Right lobe of liver (tissue), 6 donors: ENCODE measurements at regions not wholly inside any gene's neighbourhood (a gene's known extent, or its start where the extent isn't known, plus 50 kb on each side); places are given as distances from the start of the nearest gene placed in this dataset.
A peak's percentile ranks its signal among the peaks of the same experiment; 100 is the strongest.
"Not testable (repeated sequence)": the region's sequence is repeated elsewhere in the genome, so short reads cannot be mapped to it uniquely, and the experiment has no call there.

Experiments used
- ATAC-seq, 4 donors: fragments of 200-7000 bp; cut with Tn5 transposase; one replicate each; pipeline ENCODE4 v1.9.1; 2020; ENCODE audit warnings: mild to moderate bottlenecking in 4 of 4, moderate library complexity in 4 of 4
- DNase-seq, 3 donors: peaks; one replicate each; pipeline ENCODE4 v3.0.0-alpha.2; 2020
- H3K27ac ChIP-seq, 3 donors: fragments of 200-600 bp; one replicate each; pipeline ENCODE4 v1.8.0; 2022
- H3K27me3 ChIP-seq, 2 donors: fragments of 200-600 bp; one replicate each; pipeline ENCODE4 v1.8.0; 2022
- H3K36me3 ChIP-seq, 4 donors: fragments of 200-600 bp; sonication (generic) in 1 of 4; one replicate each; pipeline versions ENCODE4 v1.5.1 to v1.8.0; 2017 to 2022; ENCODE audit warnings: control low read depth in 1 of 4
- H3K4me1 ChIP-seq, 4 donors: fragments of 200-600 bp; sonication (generic) in 1 of 4; one replicate each; pipeline versions ENCODE4 v1.5.1 to v1.8.0; 2017 to 2022; ENCODE audit warnings: control low read depth in 1 of 4
- H3K4me3 ChIP-seq, 3 donors: fragments of 200-600 bp; one replicate each; pipeline ENCODE4 v1.8.0; 2022
- H3K9me3 ChIP-seq, 4 donors: fragments of 200-600 bp; sonication (generic) in 1 of 4; one replicate each; pipeline versions ENCODE4 v1.5.1 to v1.8.0; 2017 to 2022; ENCODE audit warnings: control low read depth in 1 of 4
- CTCF ChIP-seq, 4 donors: fragments of 200-600 bp in 3 of 4; fragments of 450-650 bp in 1 of 4; IDR thresholded peaks; one replicate each; pipeline versions ENCODE4 v1.5.1 to v1.8.0; 2016 to 2022; ENCODE audit warnings: antibody characterized with exemption in 4 of 4, mild to moderate bottlenecking in 2 of 4
- POLR2A ChIP-seq: fragments of 450-650 bp; IDR thresholded peaks from one replicate; pipeline ENCODE4 v1.6.1; 2017; ENCODE audit warnings: antibody characterized with exemption, mild to moderate bottlenecking
- WGBS: methylation state at CpG from one replicate; pipeline ENCODE4 v1.1.6; 2018; ENCODE audit warnings: low coverage, low lambda C conversion rate; ENCODE audit not compliant: insufficient coverage; ENCODE audit errors: missing lambda C conversion rate; 5-methylcytosine and 5-hydroxymethylcytosine counted together
- intact Hi-C, 2 donors: fragments of 100-400 bp; cut with DNase I; formaldehyde crosslinking; loops; one replicate each; pipeline versions ENCODE4 v1.11.2 to v1.14.1; 2022
- donor health status: DM: no; HTN: yes; CAD: no.
- donor health status: DM: no; HTN: no; CAD: no.
- donor health status: DM: no; HTN: no; CAD: no.
- donor health status: DM: no; HTN: yes; CAD: no.
- donor health status: DM: no; HTN: yes; CAD: no.

GRCh38 chr6:113365191-113365590 is 492.0 kb upstream of the MARCKS start:
- DNase-seq (no peak), ATAC-seq (no peak)
- intact Hi-C loops: no loop called here
- Histone ChIP-seq H3K27me3 (no peaks in the 10 kb centered on the region), H3K27ac (no peak overlapping the region), H3K4me3 (no peak overlapping the region), H3K36me3 (no peaks in the 10 kb centered on the region), H3K9me3 (no peaks in the 10 kb centered on the region), H3K4me1 (no peaks in the 10 kb centered on the region)
- 48% methylated on average over 2 of the region's 2 CpGs for WGBS
- TF ChIP-seq CTCF (IDR thresholded peaks at IDR 0.05) (no peak), POLR2A (no peak)

- 66% methylated on average over 3 of the region's 3 CpGs for WGBS
- no peaks in the 10 kb centered on the region for H3K27me3 ChIP-seq
These were observed 490.6 kb upstream of the MARCKS start for GRCh38 chr6:113366505-113366904.

GRCh38 chr6:113370508-113371502 is 486.3 kb upstream of the MARCKS start:
- intact Hi-C loops: no loop called here
- TF ChIP-seq POLR2A (no peak), CTCF (IDR thresholded peaks at IDR 0.05) (no peak)
- WGBS: 88% methylated on average over 5 of the region's 5 CpGs
- no peak for DNase-seq
- Histone ChIP-seq H3K36me3 (no peaks in the 10 kb centered on the region), H3K9me3 (no peaks in the 10 kb centered on the region), H3K4me1 (no peaks in the 10 kb centered on the region), H3K27me3 (no peaks in the 10 kb centered on the region), H3K27ac (no peak overlapping the region), H3K4me3 (no peak overlapping the region)
- no peak for ATAC-seq

More at GRCh38 chr6:113366505-113366904, 490.6 kb upstream of the MARCKS start:
- intact Hi-C loops: no loop called here
- H3K4me3 ChIP-seq: no peak overlapping the region
- DNase-seq (no peak), ATAC-seq (no peak)
- H3K27ac ChIP-seq: no peak overlapping the region
- no peaks in the 10 kb centered on the region for H3K36me3 ChIP-seq
- TF ChIP-seq CTCF (IDR thresholded peaks at IDR 0.05) (no peak), POLR2A (no peak)
- H3K9me3 ChIP-seq: no peaks in the 10 kb centered on the region
- no peaks in the 10 kb centered on the region for H3K4me1 ChIP-seq

- H3K27ac ChIP-seq, H3K27me3 ChIP-seq, H3K4me1 ChIP-seq, H3K4me3 ChIP-seq, H3K36me3 ChIP-seq, DNase-seq, intact Hi-C loops, H3K9me3 ChIP-seq: not testable (repeated sequence)
- whole genome bisulfite sequencing: 48% methylated on average over 2 of the region's 2 CpGs
- peak in 1 of 4 donors; percentile 25 for ATAC-seq
These were observed 481.7 kb upstream of the MARCKS start for GRCh38 chr6:113375466-113375865.
